WTC11 (cell line): ENCODE measurements at regions not wholly inside any gene's neighbourhood (a gene's known extent, or its start where the extent isn't known, plus 50 kb on each side); places are given as distances from the start of the nearest gene placed in this dataset.

Experiments used
- ATAC-seq: fragments of 200-7000 bp; cut with Tn5 transposase; 2 replicates; pipeline ENCODE4 v1.10.0; 2021; ENCODE audit warnings: mild to moderate bottlenecking, moderate library complexity
- CTCF ChIA-PET: fragments of 300-600 bp; sonication (Branson Sonifier 250); formaldehyde crosslinking; loops from one replicate; lab custom pipeline; 2021; ENCODE audit warnings: antibody characterized with exemption; lab: Charles Lee
- POLR2A ChIA-PET: fragments of 350-600 bp; sonication (Branson Sonifier 250); formaldehyde crosslinking; loops from one replicate; lab custom pipeline; 2021; ENCODE audit warnings: antibody characterized with exemption; lab: Charles Lee
- DNase-seq: peaks from one replicate; pipeline ENCODE4 v3.0.0; 2021; ENCODE audit warnings: low spot score
- H3K27ac Mint-ChIP-seq: 2 replicates; pipeline ENCODE4 v1.8.0; 2021; ENCODE audit warnings: mixed read lengths
- H3K27me3 Mint-ChIP-seq: 2 replicates; pipeline ENCODE4 v1.8.0; 2021; ENCODE audit warnings: low read depth, mild to moderate bottlenecking, moderate library complexity, mixed read lengths
- H3K36me3 Mint-ChIP-seq: 2 replicates; pipeline ENCODE4 v1.8.0; 2021; ENCODE audit warnings: mixed read lengths
- H3K4me1 Mint-ChIP-seq: 2 replicates; pipeline ENCODE4 v1.8.0; 2022; ENCODE audit warnings: mixed read lengths
- H3K4me3 Mint-ChIP-seq: 2 replicates; pipeline ENCODE4 v1.8.0; 2021; ENCODE audit warnings: mild to moderate bottlenecking, moderate library complexity, mixed read lengths
- H3K9me3 Mint-ChIP-seq: 2 replicates; pipeline ENCODE4 v1.8.0; 2021; ENCODE audit warnings: mixed read lengths
- ATF2 ChIP-seq: sonication (generic); formaldehyde crosslinking; IDR thresholded peaks from 2 replicates; pipeline ENCODE4 v1.8.1; 2022; ENCODE audit warnings: low read depth, missing genetic modification reagents, borderline replicate concordance
- ATF3 ChIP-seq: sonication (generic); formaldehyde crosslinking; conservative IDR thresholded peaks from 2 replicates; pipeline ENCODE4 v1.8.1; 2022; ENCODE audit warnings: mild to moderate bottlenecking, missing genetic modification reagents
- EMX1 ChIP-seq: fragments of 250-450 bp; sonication (Bioruptor Pico); IDR thresholded peaks from 2 replicates; pipeline ENCODE4 v1.8.0; 2021; ENCODE audit warnings: mild to moderate bottlenecking
- ESRRA ChIP-seq: sonication (generic); formaldehyde crosslinking; IDR thresholded peaks from 2 replicates; pipeline ENCODE4 v1.8.1; 2022; ENCODE audit warnings: mild to moderate bottlenecking, missing genetic modification reagents, borderline replicate concordance
- GTF2I ChIP-seq: fragments of 250-450 bp; sonication (Bioruptor Pico); conservative IDR thresholded peaks from 2 replicates; pipeline ENCODE4 v1.4.0; 2021; ENCODE audit warnings: mild to moderate bottlenecking
- JUN ChIP-seq: sonication (generic); formaldehyde crosslinking; IDR thresholded peaks from 2 replicates; pipeline ENCODE4 v1.8.0; 2023; ENCODE audit warnings: mild to moderate bottlenecking, missing genetic modification reagents
- KAT7 ChIP-seq: sonication (generic); formaldehyde crosslinking; IDR thresholded peaks from 2 replicates; pipeline ENCODE4 v1.8.1; 2023; ENCODE audit warnings: missing genetic modification reagents, mild to moderate bottlenecking, borderline replicate concordance
- MYBL2 ChIP-seq: sonication (generic); formaldehyde crosslinking; IDR thresholded peaks from 2 replicates; pipeline ENCODE4 v1.8.1; 2023; ENCODE audit warnings: mild to moderate bottlenecking, moderate library complexity, missing genetic modification reagents
- NFATC4 ChIP-seq: fragments of 250-450 bp; sonication (Bioruptor Pico); IDR thresholded peaks from 2 replicates; pipeline ENCODE4 v1.9.0; 2021; ENCODE audit warnings: mild to moderate bottlenecking
- NR2C2 ChIP-seq: sonication (generic); formaldehyde crosslinking; IDR thresholded peaks from 2 replicates; pipeline ENCODE4 v1.8.0; 2022; ENCODE audit warnings: mild to moderate bottlenecking, missing genetic modification reagents
- RORB ChIP-seq: fragments of 250-450 bp; sonication (Bioruptor Pico); IDR thresholded peaks from 2 replicates; pipeline ENCODE4 v1.9.0; 2021; ENCODE audit warnings: mild to moderate bottlenecking
- SOX15 ChIP-seq: fragments of 250-450 bp; sonication (Bioruptor Pico); IDR thresholded peaks from 2 replicates; pipeline ENCODE4 v1.9.0; 2021; ENCODE audit warnings: mild to moderate bottlenecking
- USF1 ChIP-seq: sonication (generic); formaldehyde crosslinking; IDR thresholded peaks from 2 replicates; pipeline ENCODE4 v1.8.0; 2022; ENCODE audit warnings: mild to moderate bottlenecking, missing genetic modification reagents
- ZBTB21 ChIP-seq: sonication (generic); formaldehyde crosslinking; IDR thresholded peaks from 2 replicates; pipeline ENCODE4 v1.8.1; 2023; ENCODE audit warnings: mild to moderate bottlenecking, missing genetic modification reagents, borderline replicate concordance
- ZMAT4 ChIP-seq: fragments of 250-450 bp; sonication (Bioruptor Pico); IDR thresholded peaks from 2 replicates; pipeline ENCODE4 v1.9.0; 2021; ENCODE audit warnings: mild to moderate bottlenecking
- ZNF219 ChIP-seq: sonication (generic); formaldehyde crosslinking; IDR thresholded peaks from 2 replicates; pipeline ENCODE4 v1.8.0; 2023; ENCODE audit warnings: missing genetic modification reagents, mild to moderate bottlenecking, borderline replicate concordance
- ZNF232 ChIP-seq: sonication (generic); formaldehyde crosslinking; IDR thresholded peaks from 2 replicates; pipeline ENCODE4 v1.8.0; 2022; ENCODE audit warnings: mild to moderate bottlenecking, missing genetic modification reagents
- ZNF317 ChIP-seq: sonication (generic); formaldehyde crosslinking; IDR thresholded peaks from 2 replicates; pipeline ENCODE4 v1.8.1; 2023; ENCODE audit warnings: low read depth, mild to moderate bottlenecking, moderate library complexity, missing genetic modification reagents, borderline replicate concordance
- ZNF671 ChIP-seq: fragments of 250-450 bp; sonication (Bioruptor Pico); IDR thresholded peaks from 2 replicates; pipeline ENCODE4 v1.8.0; 2021; ENCODE audit warnings: mild to moderate bottlenecking
- ZSCAN18 ChIP-seq: fragments of 250-450 bp; sonication (Bioruptor Pico); IDR thresholded peaks from 2 replicates; pipeline ENCODE4 v2.1.2; 2022; ENCODE audit warnings: mild to moderate bottlenecking, moderate library complexity

- ChIA-PET CTCF (no interaction called here), POLR2A (interaction anchor here (0.6 kb wide), 1 partner anchor 907 kb away, joined by 7 read pairs; no protein-coding TSS in a partner anchor)
- H3K9me3 Mint-ChIP-seq = peaks cover 21% of the 10 kb centered on the region
- no peaks in the 10 kb centered on the region; the same call in 1 of the 2 replicates for H3K27me3 Mint-ChIP-seq
- H3K4me3 Mint-ChIP-seq = no peak overlapping the region
- DNase-seq (no peak), ATAC-seq (no peak)
- H3K27ac Mint-ChIP-seq = no peak overlapping the region
- TF ChIP-seq NR2C2 (CRISPR knock-in tag) (no peak), ZMAT4 (CRISPR knock-in tag) (no peak), SOX15 (CRISPR knock-in tag) (no peak)
- peaks cover 17% of the 10 kb centered on the region for H3K36me3 Mint-ChIP-seq
- peaks cover 2% of the 10 kb centered on the region; the same call in 1 of the 2 replicates for H3K4me1 Mint-ChIP-seq
Observed at GRCh38 chr9:135392511-135392910, 87.1 kb upstream of the PPP1R26 start.

- peaks cover 21% of the 10 kb centered on the region for H3K9me3 Mint-ChIP-seq
- TF ChIP-seq MYBL2 (CRISPR knock-in tag) = no peak
- TF ChIP-seq ZNF317 (CRISPR knock-in tag) = no peak
- no peak for TF ChIP-seq ATF2 (CRISPR knock-in tag)
- no peak for TF ChIP-seq ZNF232 (CRISPR knock-in tag)
- no peak for TF ChIP-seq JUN (CRISPR knock-in tag)
- TF ChIP-seq EMX1 (CRISPR knock-in tag) = no peak
- TF ChIP-seq SOX15 (CRISPR knock-in tag) = no peak
- TF ChIP-seq ATF3 (CRISPR knock-in tag) = no peak
- H3K36me3 Mint-ChIP-seq = peaks cover 19% of the 10 kb centered on the region
- ChIA-PET POLR2A (no interaction called here), CTCF (no interaction called here)
- H3K27me3 Mint-ChIP-seq = no peaks in the 10 kb centered on the region; the same call in 1 of the 2 replicates
- no peak overlapping the region for H3K4me3 Mint-ChIP-seq
- ATAC-seq = no peak
- H3K27ac Mint-ChIP-seq = no peak overlapping the region
- no peak for DNase-seq
- peaks cover 2% of the 10 kb centered on the region; the same call in 1 of the 2 replicates for H3K4me1 Mint-ChIP-seq
Observed at GRCh38 chr9:135394131-135394530, 85.5 kb upstream of the PPP1R26 start.

GRCh38 chr9:135394699-135395645, 84.6 kb upstream of the PPP1R26 start:
- Mint-ChIP-seq H3K27ac (no peak overlapping the region), H3K27me3 (no peaks in the 10 kb centered on the region; the same call in 1 of the 2 replicates), H3K4me1 (peaks cover 2% of the 10 kb centered on the region; the same call in 1 of the 2 replicates), H3K9me3 (peaks cover 21% of the 10 kb centered on the region), H3K4me3 (no peak overlapping the region)
- POLR2A ChIA-PET = no interaction called here
- ATAC-seq = no peak
- TF ChIP-seq GTF2I (CRISPR knock-in tag) (no peak), ZNF671 (CRISPR knock-in tag) (no peak), NFATC4 (CRISPR knock-in tag) (no peak), USF1 (CRISPR knock-in tag) (no peak), KAT7 (CRISPR knock-in tag) (no peak), ESRRA (CRISPR knock-in tag) (no peak), RORB (CRISPR knock-in tag) (no peak), ZSCAN18 (no peak), NR2C2 (CRISPR knock-in tag) (no peak), ZBTB21 (CRISPR knock-in tag) (no peak), ZNF219 (CRISPR knock-in tag) (no peak)
- TF ChIP-seq, all 79 proteins: peak for 0
- CTCF ChIA-PET = no interaction called here
- DNase-seq = no peak
- H3K36me3 Mint-ChIP-seq = peaks cover 19% of the 10 kb centered on the region
